DOHH2 (cell line): ENCODE measurements at regions not wholly inside any gene's neighbourhood (a gene's known extent, or its start where the extent isn't known, plus 50 kb on each side); places are given as distances from the start of the nearest gene placed in this dataset.

Experiments
- H3F3A ChIP-seq: fragments of 200-600 bp; sonication (generic), shearing (Covaris generic); 2 replicates; pipeline ENCODE4 v1.6.0; 2016; ENCODE audit warnings: antibody characterized with exemption, mild to moderate bottlenecking; ENCODE audit not compliant: control insufficient read depth, insufficient read depth
- H3K27ac ChIP-seq: fragments of 200-600 bp; sonication (generic); 2 replicates; pipeline ENCODE4 v1.5.1; 2014; ENCODE audit warnings: low read depth, mild to moderate bottlenecking, low read length, moderate library complexity
- H3K27me3 ChIP-seq: fragments of 200-600 bp; sonication (generic); 2 replicates; pipeline ENCODE4 v1.6.1; 2014; ENCODE audit warnings: mild to moderate bottlenecking, low read length, mixed read lengths; ENCODE audit not compliant: control insufficient read depth
- H3K36me3 ChIP-seq: fragments of 200-600 bp; sonication (generic); 2 replicates; pipeline ENCODE4 v1.6.1; 2014; ENCODE audit warnings: mild to moderate bottlenecking, low read length, moderate library complexity, mixed read lengths; ENCODE audit not compliant: control insufficient read depth
- H3K4me1 ChIP-seq: fragments of 200-600 bp; sonication (generic); 2 replicates; pipeline ENCODE4 v1.6.1; 2014; ENCODE audit warnings: mild to moderate bottlenecking, low read length, mixed read lengths; ENCODE audit not compliant: control insufficient read depth
- H3K4me2 ChIP-seq: fragments of 200-600 bp; sonication (generic); 2 replicates; pipeline ENCODE4 v1.6.0; 2014; ENCODE audit warnings: mild to moderate bottlenecking, low read length, moderate library complexity
- H3K4me3 ChIP-seq: fragments of 200-600 bp; sonication (generic); 2 replicates; pipeline ENCODE4 v1.5.1; 2014; ENCODE audit warnings: mild to moderate bottlenecking, low read length, mixed read lengths
- H3K79me2 ChIP-seq: fragments of 200-600 bp; sonication (generic); 2 replicates; pipeline ENCODE4 v1.6.1; 2014; ENCODE audit warnings: mild to moderate bottlenecking, low read length, mixed read lengths; ENCODE audit not compliant: control insufficient read depth
- H3K9me2 ChIP-seq: fragments of 200-600 bp; sonication (generic); replicated peaks from 2 replicates; pipeline ENCODE4 v1.6.1; 2014; ENCODE audit warnings: mild to moderate bottlenecking, low read length, mixed read lengths; ENCODE audit not compliant: control insufficient read depth
- H3K9me3 ChIP-seq: fragments of 200-600 bp; sonication (generic); 2 replicates; pipeline ENCODE4 v1.6.1; 2014; ENCODE audit warnings: antibody characterized with exemption, low read length, mixed read lengths; ENCODE audit not compliant: control insufficient read depth, insufficient read depth
- H4K20me1 ChIP-seq: fragments of 200-600 bp; sonication (generic); 2 replicates; pipeline ENCODE4 v1.6.0; 2014; ENCODE audit warnings: low read depth, mild to moderate bottlenecking, antibody characterized with exemption, low read length, moderate library complexity; ENCODE audit not compliant: control insufficient read depth, insufficient read depth
- CTCF ChIP-seq: fragments of 200-600 bp; sonication (generic); IDR thresholded peaks from one replicate; pipeline ENCODE4 v1.5.1; 2014; ENCODE audit warnings: antibody characterized with exemption, mild to moderate bottlenecking, low read depth, low read length; ENCODE audit not compliant: poor library complexity, severe bottlenecking
- EZH2phosphoT487 ChIP-seq: fragments of 200-600 bp; sonication (generic); IDR thresholded peaks from 2 replicates; pipeline ENCODE4 v1.6.1; 2017; ENCODE audit warnings: borderline replicate concordance, mild to moderate bottlenecking, antibody characterized with exemption, low read length, moderate library complexity, mixed read lengths

GRCh38 chr14:104317492-104317805 lies 179.1 kb downstream of the KIF26A start:
- no peaks in the 10 kb centered on the region for H3K79me2 ChIP-seq
- TF ChIP-seq EZH2phosphoT487 (no peak), CTCF (no peak)
- no peaks in the 10 kb centered on the region for H3K9me3 ChIP-seq
- no peaks in the 10 kb centered on the region for H3F3A ChIP-seq
- H4K20me1 ChIP-seq, result no peaks in the 10 kb centered on the region
- no peaks in the 10 kb centered on the region for H3K36me3 ChIP-seq
- no peaks in the 10 kb centered on the region for H3K4me1 ChIP-seq
- no peaks in the 10 kb centered on the region for H3K9me2 ChIP-seq
- no peak overlapping the region for H3K4me3 ChIP-seq
- no peak overlapping the region for H3K4me2 ChIP-seq
- no peaks in the 10 kb centered on the region for H3K27me3 ChIP-seq
- no peak overlapping the region for H3K27ac ChIP-seq

GRCh38 chr14:104317975-104318557 lies 179.7 kb downstream of the KIF26A start:
- TF ChIP-seq CTCF, result no peak
- no peak for TF ChIP-seq EZH2phosphoT487

GRCh38 chr14:104318558-104319490 lies 180.4 kb downstream of the KIF26A start:
- Histone ChIP-seq H3K9me3 (no peaks in the 10 kb centered on the region), H3F3A (no peaks in the 10 kb centered on the region), H3K79me2 (no peaks in the 10 kb centered on the region), H3K4me3 (no peak overlapping the region), H3K36me3 (no peaks in the 10 kb centered on the region), H3K27ac (no peak overlapping the region), H3K4me1 (no peaks in the 10 kb centered on the region), H4K20me1 (no peaks in the 10 kb centered on the region), H3K27me3 (no peaks in the 10 kb centered on the region), H3K4me2 (no peak overlapping the region), H3K9me2 (no peaks in the 10 kb centered on the region)
- TF ChIP-seq CTCF (no peak), EZH2phosphoT487 (no peak)

More at GRCh38 chr14:104317975-104318557, 179.7 kb downstream of the KIF26A start:
- no peaks in the 10 kb centered on the region for H3K9me2 ChIP-seq
- H3K9me3 ChIP-seq, result no peaks in the 10 kb centered on the region
- H3K27me3 ChIP-seq, result no peaks in the 10 kb centered on the region
- H3K4me3 ChIP-seq, result no peak overlapping the region
- H3K4me1 ChIP-seq, result no peaks in the 10 kb centered on the region
- no peak overlapping the region for H3K27ac ChIP-seq
- H3K4me2 ChIP-seq, result no peak overlapping the region
- H3F3A ChIP-seq, result no peaks in the 10 kb centered on the region
- H3K79me2 ChIP-seq, result no peaks in the 10 kb centered on the region
- H3K36me3 ChIP-seq, result no peaks in the 10 kb centered on the region
- H4K20me1 ChIP-seq, result no peaks in the 10 kb centered on the region
